ENCODE measurements at regions not wholly inside any gene's neighbourhood (a gene's known extent, or its start where the extent isn't known, plus 50 kb on each side); places are given as distances from the start of the nearest gene placed in this dataset.

DNA sequence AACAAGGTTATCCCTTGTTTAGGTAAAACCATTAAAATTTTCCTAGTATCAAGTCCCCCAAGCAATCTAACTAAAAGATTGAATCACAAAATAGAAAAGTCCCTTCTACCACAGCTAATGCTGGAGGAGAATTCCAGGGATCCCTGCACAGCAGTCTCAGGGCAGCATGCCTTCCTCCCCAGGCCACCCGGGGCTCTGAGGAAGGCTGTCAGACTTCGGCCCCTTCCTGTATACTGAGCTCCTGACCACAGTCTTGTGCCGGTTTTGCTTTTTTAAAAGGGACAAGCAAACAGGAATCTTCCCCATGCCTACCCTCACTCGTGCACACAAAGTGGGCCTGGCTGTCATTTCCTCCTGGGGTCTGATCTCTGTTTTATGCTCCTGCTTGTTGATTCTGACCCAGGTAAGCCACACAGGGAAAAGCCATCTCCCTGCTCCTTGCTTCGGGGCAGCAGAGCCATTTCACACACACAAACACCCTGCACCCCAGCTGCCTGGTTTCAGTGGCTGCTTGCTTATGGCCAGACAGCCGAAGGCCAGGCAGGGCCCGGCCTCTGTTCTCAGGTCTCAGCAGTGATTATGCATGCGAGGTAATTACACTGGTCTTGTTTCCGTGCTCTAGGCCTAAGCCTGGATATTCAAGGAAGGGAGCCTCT lies 211.9 kb downstream of the NXNL2 start:
- ChIA-PET CTCF (interaction anchor here (1.2 kb wide), 1 partner anchor 16 kb away, joined by 3 read pairs; no protein-coding TSS in a partner anchor), POLR2A (interaction anchor here (0.6 to 2.6 kb wide), 13 partner anchors 14 to 564 kb away, joined by 3 to 14 read pairs (median 3); partner anchors contain the start of genes CKS2 and S1PR3)
- H3K4me3 ChIP-seq (ENCODE audit: low read depth, low read length), result no peak overlapping the region
- peak overlapping the region; percentile 90 for H3K27ac ChIP-seq (ENCODE audit: low read depth, low read length)
- TF ChIP-seq, protein P1, sequence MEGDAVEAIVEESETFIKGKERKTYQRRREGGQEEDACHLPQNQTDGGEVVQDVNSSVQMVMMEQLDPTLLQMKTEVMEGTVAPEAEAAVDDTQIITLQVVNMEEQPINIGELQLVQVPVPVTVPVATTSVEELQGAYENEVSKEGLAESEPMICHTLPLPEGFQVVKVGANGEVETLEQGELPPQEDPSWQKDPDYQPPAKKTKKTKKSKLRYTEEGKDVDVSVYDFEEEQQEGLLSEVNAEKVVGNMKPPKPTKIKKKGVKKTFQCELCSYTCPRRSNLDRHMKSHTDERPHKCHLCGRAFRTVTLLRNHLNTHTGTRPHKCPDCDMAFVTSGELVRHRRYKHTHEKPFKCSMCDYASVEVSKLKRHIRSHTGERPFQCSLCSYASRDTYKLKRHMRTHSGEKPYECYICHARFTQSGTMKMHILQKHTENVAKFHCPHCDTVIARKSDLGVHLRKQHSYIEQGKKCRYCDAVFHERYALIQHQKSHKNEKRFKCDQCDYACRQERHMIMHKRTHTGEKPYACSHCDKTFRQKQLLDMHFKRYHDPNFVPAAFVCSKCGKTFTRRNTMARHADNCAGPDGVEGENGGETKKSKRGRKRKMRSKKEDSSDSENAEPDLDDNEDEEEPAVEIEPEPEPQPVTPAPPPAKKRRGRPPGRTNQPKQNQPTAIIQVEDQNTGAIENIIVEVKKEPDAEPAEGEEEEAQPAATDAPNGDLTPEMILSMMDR (IDR thresholded peaks at IDR 0.05; ENCODE audit: low read depth, low read length), result no peak
- H3K9me3 ChIP-seq (ENCODE audit: control insufficient read depth, insufficient read depth, low read length), result peaks cover 9% of the 10 kb centered on the region
- H3K27me3 ChIP-seq (ENCODE audit: control insufficient read depth, insufficient read depth, low read length), result no peaks in the 10 kb centered on the region
- DNase-seq (ENCODE audit: low read depth, low spot score), result no peak

DNA sequence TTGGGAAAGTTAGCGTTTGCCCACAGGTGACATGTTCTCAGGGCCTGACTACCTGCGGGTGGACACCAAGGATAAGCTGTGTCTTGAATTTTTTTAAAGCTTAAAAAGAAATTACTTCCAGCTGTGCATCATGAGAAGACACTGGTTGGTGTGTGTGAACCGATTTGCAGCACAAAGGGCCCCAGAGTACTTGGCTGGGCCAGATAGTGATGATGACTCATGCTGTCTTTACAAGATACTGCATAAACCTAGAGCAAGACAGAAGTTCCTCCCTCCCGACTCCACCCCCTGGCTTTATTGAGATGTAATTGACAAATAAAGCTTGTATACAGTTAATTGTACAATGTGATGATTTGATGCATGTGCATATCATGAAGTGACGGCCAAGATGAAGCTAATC lies 212.8 kb downstream of the NXNL2 start:
- no peak overlapping the region for H3K4me3 ChIP-seq (ENCODE audit: low read depth, low read length)
- TF ChIP-seq, protein P1 (IDR thresholded peaks at IDR 0.05; ENCODE audit: low read depth, low read length), result no peak; the same call in 1 of the 2 replicates
- DNase-seq (ENCODE audit: low read depth, low spot score), result no peak
- H3K27me3 ChIP-seq (ENCODE audit: control insufficient read depth, insufficient read depth, low read length), result no peaks in the 10 kb centered on the region
- ChIA-PET CTCF (interaction anchor here (1.1 kb wide), 1 partner anchor 253 kb away, joined by 3 read pairs; no protein-coding TSS in a partner anchor), POLR2A (no interaction called here)
- H3K9me3 ChIP-seq (ENCODE audit: control insufficient read depth, insufficient read depth, low read length), result peaks cover 9% of the 10 kb centered on the region
- H3K27ac ChIP-seq (ENCODE audit: low read depth, low read length), result peak overlapping the region; percentile 90

DNA sequence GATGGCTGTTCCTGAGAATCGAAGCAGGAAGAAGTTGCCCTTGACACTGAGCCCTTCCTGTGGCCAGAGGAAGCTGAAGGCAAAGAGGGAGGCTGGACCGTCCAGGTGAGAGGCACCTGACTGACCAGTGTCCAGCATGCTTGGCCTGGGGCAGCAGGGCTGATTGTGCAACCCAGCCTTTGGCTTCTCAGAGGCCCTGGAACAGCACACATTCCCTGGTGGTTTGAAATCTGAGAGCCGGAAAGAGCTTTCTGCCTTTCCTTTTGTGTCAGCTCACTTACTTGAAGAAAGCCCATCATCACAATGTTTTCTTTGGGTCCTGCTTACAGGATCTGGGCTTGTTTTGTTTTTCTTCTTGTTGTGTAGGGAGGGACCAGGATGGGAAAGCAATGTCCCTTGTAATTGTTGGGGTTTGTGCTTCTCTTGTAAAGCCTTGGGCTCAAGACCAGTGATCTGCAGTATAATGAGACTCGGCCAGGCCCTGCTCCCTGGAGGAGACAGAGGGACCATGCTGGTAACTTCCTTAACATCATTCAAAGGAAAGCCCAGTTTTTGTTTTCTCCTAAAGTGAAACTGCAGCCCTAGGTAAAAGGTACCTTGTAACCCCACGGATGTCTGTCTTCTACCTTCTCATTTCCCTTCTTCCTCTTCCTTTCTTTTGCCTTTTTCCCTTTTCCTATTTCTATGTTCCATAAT lies 213.7 kb downstream of the NXNL2 start:
- DNase-seq (ENCODE audit: low read depth, low spot score), result no peak
- Histone ChIP-seq H3K9me3 (ENCODE audit: control insufficient read depth, insufficient read depth, low read length) (peaks cover 9% of the 10 kb centered on the region), H3K4me3 (ENCODE audit: low read depth, low read length) (no peak overlapping the region), H3K27me3 (ENCODE audit: control insufficient read depth, insufficient read depth, low read length) (no peaks in the 10 kb centered on the region), H3K27ac (ENCODE audit: low read depth, low read length) (peak overlapping the region; percentile 77)
- TF ChIP-seq, protein P1 (IDR thresholded peaks at IDR 0.05; ENCODE audit: low read depth, low read length), result no peak
- ChIA-PET CTCF (interaction anchor here (1.1 kb wide), 1 partner anchor 252 kb away, joined by 3 read pairs; no protein-coding TSS in a partner anchor), POLR2A (no interaction called here)

DNA sequence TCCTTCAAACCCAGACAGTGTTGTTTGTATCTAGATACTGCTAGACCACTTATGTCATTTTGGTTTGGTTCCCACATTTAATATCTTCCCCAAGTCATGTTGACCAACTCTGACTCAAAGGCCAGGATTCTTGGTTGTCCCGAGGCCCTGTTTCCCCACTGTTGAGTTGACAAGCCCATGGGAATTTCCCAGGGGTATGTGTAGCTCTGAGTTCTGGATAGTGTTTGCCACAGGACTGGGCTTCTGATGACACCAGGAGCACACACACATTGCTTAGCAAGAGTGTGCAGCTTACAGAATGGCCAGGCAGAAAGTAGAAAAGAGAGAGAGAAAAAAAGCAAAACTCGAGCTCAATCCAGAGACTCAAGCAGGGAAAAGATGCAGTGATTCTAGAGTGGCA lies 214.4 kb downstream of the NXNL2 start:
- ChIA-PET POLR2A (interaction anchor here (0.7 kb wide), 1 partner anchor 359 kb away, joined by 3 read pairs; no protein-coding TSS in a partner anchor), CTCF (no interaction called here)
- H3K9me3 ChIP-seq (ENCODE audit: control insufficient read depth, insufficient read depth, low read length), result peaks cover 9% of the 10 kb centered on the region
- DNase-seq (ENCODE audit: low read depth, low spot score), result no peak
- no peak overlapping the region for H3K4me3 ChIP-seq (ENCODE audit: low read depth, low read length)
- TF ChIP-seq, protein P1 (IDR thresholded peaks at IDR 0.05; ENCODE audit: low read depth, low read length), result no peak
- peak overlapping the region; percentile 33 for H3K27ac ChIP-seq (ENCODE audit: low read depth, low read length)
- no peaks in the 10 kb centered on the region for H3K27me3 ChIP-seq (ENCODE audit: control insufficient read depth, insufficient read depth, low read length)

DNA sequence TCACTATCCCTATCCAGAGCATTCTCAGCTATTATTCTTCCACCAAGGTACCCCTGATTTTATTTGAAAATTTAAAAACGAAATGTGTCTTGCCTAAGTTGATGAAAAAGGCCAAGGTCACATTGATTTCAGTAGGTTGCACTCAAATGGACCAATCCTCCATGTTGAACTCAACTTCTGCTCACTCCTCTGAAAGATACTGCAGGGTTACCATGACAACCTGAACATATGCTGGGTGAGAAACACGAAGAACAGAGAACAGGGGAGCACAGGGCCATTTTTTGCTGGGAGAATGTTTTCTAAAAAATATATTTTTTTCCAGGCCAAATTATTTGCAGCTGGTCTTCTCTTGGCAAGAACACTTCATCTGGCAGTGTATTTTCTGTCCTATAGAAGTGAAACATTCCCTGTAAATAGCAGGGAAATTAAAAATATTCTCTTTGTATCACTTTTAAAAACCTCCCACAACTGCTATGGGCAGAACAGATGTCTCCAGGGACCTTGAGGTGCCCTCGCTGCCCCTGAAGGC lies 215.9 kb downstream of the NXNL2 start:
- no peak for DNase-seq (ENCODE audit: low read depth, low spot score)
- no peak overlapping the region for H3K27ac ChIP-seq (ENCODE audit: low read depth, low read length)
- peaks cover 9% of the 10 kb centered on the region for H3K9me3 ChIP-seq (ENCODE audit: control insufficient read depth, insufficient read depth, low read length)
- ChIA-PET POLR2A (no interaction called here), CTCF (no interaction called here)
- TF ChIP-seq, protein P1 (IDR thresholded peaks at IDR 0.05; ENCODE audit: low read depth, low read length), result no peak
- no peaks in the 10 kb centered on the region for H3K27me3 ChIP-seq (ENCODE audit: control insufficient read depth, insufficient read depth, low read length)
- H3K4me3 ChIP-seq (ENCODE audit: low read depth, low read length), result no peak overlapping the region
